HG02885 (cell line): ENCODE measurements at regions not wholly inside any gene's neighbourhood (a gene's known extent, or its start where the extent isn't known, plus 50 kb on each side); places are given as distances from the start of the nearest gene placed in this dataset.
"Not testable (repeated sequence)": the region's sequence is repeated elsewhere in the genome, so short reads cannot be mapped to it uniquely, and the experiment has no call there.

Experiments
- ATAC-seq: cut with Tn5 transposase; IDR thresholded peaks from one replicate; pipeline ENCODE4 v1.9.1; 2021; ENCODE audit warnings: mild to moderate bottlenecking; ENCODE audit not compliant: unreplicated experiment, poor library complexity

GRCh38 chr11:13160806-13161205, 116.8 kb upstream of the BMAL1 start:
- no peak for ATAC-seq

- ATAC-seq, result no peak
Observed at GRCh38 chr11:13163158-13163557, 114.4 kb upstream of the BMAL1 start.

GRCh38 chr11:13166036-13166435, 111.6 kb upstream of the BMAL1 start:
- ATAC-seq, result no peak

GRCh38 chr11:13168271-13168670, 109.3 kb upstream of the BMAL1 start:
- no peak for ATAC-seq

- no peak for ATAC-seq
Observed at GRCh38 chr11:13169709-13170108, 107.9 kb upstream of the BMAL1 start.

GRCh38 chr11:13174090-13174489, 103.5 kb upstream of the BMAL1 start:
- ATAC-seq, result no peak

GRCh38 chr11:13183094-13183825, 94.3 kb upstream of the BMAL1 start:
- ATAC-seq, result no peak

- ATAC-seq, result no peak
Observed at GRCh38 chr11:13183826-13184196, 93.8 kb upstream of the BMAL1 start.

GRCh38 chr11:13184295-13184794, 93.2 kb upstream of the BMAL1 start:
- ATAC-seq, result no peak

- ATAC-seq, result no peak
Observed at GRCh38 chr11:13188179-13188578, 89.4 kb upstream of the BMAL1 start.

- no peak for ATAC-seq
Observed at GRCh38 chr11:13189561-13190426, 87.8 kb upstream of the BMAL1 start.

- no peak for ATAC-seq
Observed at GRCh38 chr11:13193613-13194012, 84.0 kb upstream of the BMAL1 start.

GRCh38 chr11:13197374-13197773, 80.2 kb upstream of the BMAL1 start:
- not testable (repeated sequence) for ATAC-seq

GRCh38 chr11:13205486-13205885, 72.1 kb upstream of the BMAL1 start:
- peak; percentile 83 for ATAC-seq

GRCh38 chr11:13206086-13206640, 71.4 kb upstream of the BMAL1 start:
- ATAC-seq, result peak; percentile 28

GRCh38 chr11:13207270-13207664, 70.3 kb upstream of the BMAL1 start:
- no peak for ATAC-seq

- no peak for ATAC-seq
Observed at GRCh38 chr11:13207665-13208594, 69.7 kb upstream of the BMAL1 start.

- no peak for ATAC-seq
Observed at GRCh38 chr11:13208921-13209320, 68.7 kb upstream of the BMAL1 start.

GRCh38 chr11:13209379-13209778, 68.2 kb upstream of the BMAL1 start:
- ATAC-seq, result no peak

- no peak for ATAC-seq
Observed at GRCh38 chr11:13210424-13210823, 67.2 kb upstream of the BMAL1 start.
